GM12891 (cell line): ENCODE measurements at regions not wholly inside any gene's neighbourhood (a gene's known extent, or its start where the extent isn't known, plus 50 kb on each side); places are given as distances from the start of the nearest gene placed in this dataset.

Experiments used
- DNase-seq: peaks from one replicate; pipeline ENCODE4 v3.0.0; 2011; ENCODE audit warnings: low spot score; ENCODE audit not compliant: insufficient read length
- FAIRE-seq: peaks from 2 replicates; lab custom pipeline; 2011; peaks lifted over from hg19 to GRCh38; lab: Jason Lieb, UNC
- PAX5 ChIP-seq: IDR thresholded peaks from 2 replicates; pipeline ENCODE4 v1.6.1; 2011; ENCODE audit warnings: low read length, moderate library complexity, mild to moderate bottlenecking; ENCODE audit not compliant: insufficient read depth, severe bottlenecking
- POLR2A ChIP-seq: IDR thresholded peaks from 2 replicates; pipeline ENCODE4 v1.6.1; 2011; ENCODE audit warnings: low read depth, low read length, control low read depth
- POLR2AphosphoS5 ChIP-seq: IDR thresholded peaks from 2 replicates; pipeline ENCODE4 v1.6.1; 2011; ENCODE audit warnings: low read depth, low read length, control low read depth
- POU2F2 ChIP-seq: IDR thresholded peaks from 2 replicates; pipeline ENCODE4 v1.6.1; 2011; ENCODE audit warnings: low read depth, mild to moderate bottlenecking, control low read depth, low read length, moderate library complexity
- SPI1 ChIP-seq: IDR thresholded peaks from 2 replicates; pipeline ENCODE4 v1.6.1; 2011; ENCODE audit warnings: low read depth, low read length, control low read depth
- TAF1 ChIP-seq: IDR thresholded peaks from 2 replicates; pipeline ENCODE4 v1.6.1; 2011; ENCODE audit warnings: low read depth, low read length, control low read depth

DNA sequence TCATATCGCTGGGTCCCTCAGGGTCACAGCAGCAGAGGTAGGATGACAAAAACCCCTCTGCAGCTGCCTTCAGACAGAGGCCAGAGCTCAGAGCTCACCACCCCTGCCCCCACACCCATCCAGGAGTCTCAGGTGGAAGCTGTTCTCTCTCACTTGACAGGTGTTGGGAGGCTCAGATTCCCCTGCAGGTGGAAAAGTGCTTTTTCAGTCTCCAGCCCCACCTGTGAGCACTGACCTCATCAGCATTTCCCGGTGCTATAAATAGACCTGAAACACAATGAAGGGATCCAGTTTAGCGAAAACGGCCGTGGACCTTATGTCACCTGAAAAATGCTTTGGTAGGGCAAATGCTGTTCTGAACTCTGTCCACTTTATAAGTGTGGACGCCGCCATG, 254.9 kb downstream of the NDUFA10 start:
- FAIRE-seq (no peak), DNase-seq (no peak)
- TF ChIP-seq TAF1, result no peak
- TF ChIP-seq POU2F2, result no peak
- no peak for TF ChIP-seq POLR2A
- no peak for TF ChIP-seq SPI1
- TF ChIP-seq POLR2AphosphoS5, result no peak
- TF ChIP-seq PAX5, result no peak

DNA sequence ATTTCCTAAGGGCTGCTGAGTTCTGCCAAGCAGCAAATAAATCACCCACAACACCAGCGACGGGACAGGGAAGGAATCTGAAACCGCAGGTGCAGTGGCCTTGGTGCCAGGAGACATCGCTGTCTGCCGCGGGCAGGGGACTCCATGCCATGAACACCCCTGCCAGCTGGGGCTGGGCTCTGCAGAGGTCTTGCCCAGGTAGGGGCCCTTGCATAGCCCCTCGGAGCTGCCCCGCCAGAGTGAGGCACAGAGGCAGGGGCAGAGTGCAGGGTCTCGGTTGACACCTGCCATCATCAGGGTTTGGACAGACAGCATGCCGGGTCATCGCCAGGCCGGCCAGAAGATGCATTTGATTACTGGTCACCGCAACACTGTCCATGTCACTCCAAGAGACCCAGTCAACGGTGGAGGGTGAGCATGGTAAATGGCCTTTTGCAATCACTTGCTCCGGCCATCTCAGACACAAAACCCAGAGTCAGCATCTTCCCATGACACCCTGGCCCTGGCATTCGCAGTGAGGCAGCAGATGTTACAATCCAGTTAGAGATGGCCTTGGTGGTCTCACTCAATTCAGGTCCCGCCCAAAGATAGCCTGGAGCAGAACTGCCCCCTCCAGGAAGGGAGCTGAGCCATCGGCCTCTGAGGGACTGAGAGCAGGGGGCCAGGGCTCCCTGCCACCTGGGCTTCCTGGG, 255.4 kb downstream of the NDUFA10 start:
- no peak for DNase-seq
- no peak for FAIRE-seq

DNA sequence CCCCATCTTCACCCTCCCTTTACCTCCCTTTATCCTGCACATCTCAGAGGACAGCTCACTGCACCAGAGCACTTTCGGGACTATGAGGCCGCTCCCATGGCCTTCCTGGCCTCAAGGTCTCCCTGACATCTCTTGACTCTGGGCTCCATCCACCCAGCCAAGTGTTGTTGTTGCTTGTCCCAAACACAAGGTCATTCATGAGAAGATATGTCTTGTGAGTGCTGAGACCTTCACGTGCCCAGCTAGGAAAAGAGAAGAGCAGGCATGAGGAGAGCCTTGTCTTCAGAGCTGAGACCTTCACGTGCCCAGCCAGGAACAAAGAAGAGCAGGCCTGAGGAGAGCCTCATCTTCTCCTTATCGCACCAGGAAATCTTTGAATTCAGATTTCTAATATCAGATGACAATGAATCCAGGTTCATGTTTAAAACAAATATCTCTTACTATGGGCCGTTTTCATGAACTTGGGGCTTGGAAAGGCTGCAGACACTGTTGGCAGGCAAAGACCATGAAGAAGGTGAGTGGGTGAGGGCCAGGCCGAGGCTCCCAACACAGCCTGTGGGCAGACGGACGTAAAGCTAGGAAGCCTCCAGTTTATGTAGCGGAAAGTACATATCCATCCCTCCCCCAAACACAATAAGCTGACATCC, 256.1 kb downstream of the NDUFA10 start:
- DNase-seq (no peak), FAIRE-seq (no peak)
- TF ChIP-seq POLR2AphosphoS5 (no peak), SPI1 (no peak), PAX5 (no peak), TAF1 (no peak), POLR2A (no peak), POU2F2 (no peak)

More for the DNA sequence above, 255.4 kb downstream of the NDUFA10 start:
- no peak for TF ChIP-seq TAF1
- no peak for TF ChIP-seq POLR2A
- TF ChIP-seq SPI1, result no peak

DNA sequence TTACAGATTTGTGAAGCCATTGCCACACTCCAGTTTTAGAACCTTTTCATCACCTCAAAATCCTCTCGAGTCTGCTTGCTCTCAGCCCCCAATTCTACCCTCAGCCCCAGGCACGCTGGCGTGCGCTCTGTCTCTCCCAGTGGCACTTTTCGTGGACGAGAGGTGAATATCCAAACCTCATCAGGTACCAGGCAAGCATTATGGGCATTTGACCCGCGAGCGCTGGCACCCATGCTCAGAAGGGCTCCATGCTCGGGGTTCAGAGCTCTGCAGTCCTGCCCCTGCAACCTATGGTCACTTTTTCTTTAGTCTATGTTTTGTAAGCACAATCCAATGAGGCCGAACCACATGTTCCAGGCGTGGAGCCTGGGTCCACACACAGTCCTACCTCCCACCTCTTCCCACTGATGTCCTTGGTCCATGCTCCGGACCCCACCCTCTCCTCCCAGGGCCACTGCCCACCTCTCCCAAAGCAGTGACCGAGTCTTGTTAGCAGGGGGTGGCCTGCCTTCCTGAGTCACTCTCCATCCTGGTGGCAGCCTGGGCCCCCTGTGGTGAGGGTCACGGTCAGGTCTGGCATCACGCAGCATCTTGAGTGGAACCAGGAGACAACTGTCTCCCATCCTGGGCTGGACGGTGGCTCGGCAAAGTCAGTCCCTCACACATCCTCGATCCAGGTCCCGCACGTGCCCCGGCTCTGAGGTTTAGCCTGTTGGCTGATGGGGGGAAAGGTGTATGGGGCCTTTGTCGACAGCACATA, 256.9 kb downstream of the NDUFA10 start:
- FAIRE-seq (no peak), DNase-seq (no peak)
- no peak for TF ChIP-seq POLR2A

DNA sequence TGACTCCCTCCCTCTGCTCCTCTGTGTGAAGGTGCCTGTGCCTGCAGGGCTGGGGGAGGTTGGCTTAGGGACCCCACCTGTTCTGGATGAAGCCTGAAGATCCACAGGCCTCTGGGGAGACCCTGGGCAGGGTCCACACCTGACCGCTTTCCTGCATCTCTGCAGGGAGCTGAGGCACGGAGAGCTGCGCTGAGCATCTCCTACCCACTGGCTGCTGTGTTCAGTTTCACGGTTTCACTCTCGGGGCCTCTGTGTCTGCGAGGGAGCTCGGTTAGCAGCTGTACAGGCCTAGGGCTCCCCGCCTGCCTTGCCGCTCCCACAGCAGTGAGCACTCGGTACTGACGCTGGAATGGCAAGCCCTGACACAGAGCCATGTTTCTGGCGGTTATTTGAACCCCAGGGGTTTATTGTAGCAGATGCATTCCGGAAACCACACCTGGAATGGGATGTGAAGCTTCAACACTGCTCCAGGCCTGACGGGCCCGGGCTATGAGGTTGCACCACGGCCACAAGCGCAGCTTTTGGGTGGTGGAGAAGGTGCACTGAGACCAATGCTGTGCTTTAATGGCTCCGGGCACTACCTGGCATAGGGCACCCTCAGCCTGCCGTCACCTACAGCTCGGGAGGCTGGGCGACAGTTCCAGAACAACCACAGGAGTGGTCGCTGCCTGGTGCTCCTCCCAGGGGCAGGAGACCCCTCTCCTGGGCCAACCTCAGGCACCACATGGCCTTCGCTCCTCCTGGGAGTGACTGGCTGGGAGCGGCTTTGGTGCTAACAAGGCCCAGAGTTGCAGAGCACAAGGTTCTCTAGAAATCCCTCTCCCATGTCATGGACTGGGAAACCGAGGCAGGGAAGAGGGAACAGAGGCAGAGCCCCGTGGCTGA, 257.9 kb downstream of the NDUFA10 start:
- TF ChIP-seq POLR2A (no peak), POU2F2 (no peak), PAX5 (no peak), SPI1 (no peak), POLR2AphosphoS5 (no peak), TAF1 (no peak)
- FAIRE-seq, result no peak

DNA sequence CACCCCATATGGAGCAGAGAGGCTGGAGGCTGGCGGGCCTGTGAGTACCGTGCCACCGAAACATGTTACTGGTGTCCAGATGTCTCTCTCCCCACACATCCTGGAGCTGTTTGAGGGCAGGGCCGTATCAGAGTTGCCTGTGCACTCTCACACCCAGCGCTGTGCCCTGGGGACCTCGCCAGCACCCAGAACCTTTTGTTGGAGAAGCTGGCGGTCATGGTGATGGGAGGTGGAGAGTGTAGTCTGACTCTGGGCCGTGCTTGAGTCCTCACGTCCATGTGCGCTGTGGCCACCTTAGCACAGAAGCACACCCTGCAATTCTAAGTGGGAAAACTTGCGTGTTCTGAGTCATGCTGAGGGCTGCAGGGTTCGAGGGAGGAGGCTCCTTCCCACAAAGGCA, 259.2 kb downstream of the NDUFA10 start:
- FAIRE-seq, result no peak
- no peak for DNase-seq
- TF ChIP-seq SPI1 (no peak), POLR2A (no peak), POLR2AphosphoS5 (no peak), POU2F2 (no peak), PAX5 (no peak), TAF1 (no peak)

More for the DNA sequence above, 257.9 kb downstream of the NDUFA10 start:
- no peak for DNase-seq

DNA sequence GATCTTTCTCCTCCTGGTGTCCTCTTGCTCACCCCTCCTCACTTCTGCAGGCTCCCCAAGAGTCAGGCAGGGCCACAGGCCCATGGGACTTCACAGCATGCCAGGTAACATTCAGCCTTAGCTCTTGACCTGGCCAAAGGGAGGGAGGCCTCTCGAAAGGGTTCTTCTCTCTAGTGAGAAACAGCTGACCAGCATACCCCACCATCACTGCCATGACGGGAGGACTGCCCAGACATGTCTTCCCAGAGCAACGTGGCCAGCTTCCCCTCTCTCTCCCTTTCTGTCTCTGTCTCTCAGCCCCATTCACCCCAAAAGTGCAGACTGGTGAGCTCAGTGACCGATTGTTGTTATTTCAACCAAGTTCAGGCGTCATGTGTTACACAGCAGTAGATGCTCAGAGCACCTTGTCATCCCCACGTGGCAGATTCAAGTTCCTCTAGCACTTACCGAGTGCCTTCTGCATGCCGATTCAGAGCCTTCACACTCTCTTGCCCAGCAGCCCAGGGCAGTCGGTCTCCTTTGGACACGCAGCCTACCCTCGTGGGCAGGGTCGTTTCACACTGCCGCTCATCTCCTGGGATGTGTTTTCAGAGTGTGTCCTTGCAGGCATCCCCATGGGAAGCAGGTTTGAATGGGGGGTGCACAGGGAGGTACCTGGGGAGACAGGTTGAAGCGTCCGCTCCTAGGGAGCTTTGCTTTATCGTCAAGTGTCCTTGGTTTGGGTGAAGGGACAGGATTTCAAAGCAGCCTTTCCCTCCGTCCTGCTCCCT, 259.9 kb downstream of the NDUFA10 start:
- no peak for FAIRE-seq
- no peak for DNase-seq
- no peak for TF ChIP-seq PAX5

DNA sequence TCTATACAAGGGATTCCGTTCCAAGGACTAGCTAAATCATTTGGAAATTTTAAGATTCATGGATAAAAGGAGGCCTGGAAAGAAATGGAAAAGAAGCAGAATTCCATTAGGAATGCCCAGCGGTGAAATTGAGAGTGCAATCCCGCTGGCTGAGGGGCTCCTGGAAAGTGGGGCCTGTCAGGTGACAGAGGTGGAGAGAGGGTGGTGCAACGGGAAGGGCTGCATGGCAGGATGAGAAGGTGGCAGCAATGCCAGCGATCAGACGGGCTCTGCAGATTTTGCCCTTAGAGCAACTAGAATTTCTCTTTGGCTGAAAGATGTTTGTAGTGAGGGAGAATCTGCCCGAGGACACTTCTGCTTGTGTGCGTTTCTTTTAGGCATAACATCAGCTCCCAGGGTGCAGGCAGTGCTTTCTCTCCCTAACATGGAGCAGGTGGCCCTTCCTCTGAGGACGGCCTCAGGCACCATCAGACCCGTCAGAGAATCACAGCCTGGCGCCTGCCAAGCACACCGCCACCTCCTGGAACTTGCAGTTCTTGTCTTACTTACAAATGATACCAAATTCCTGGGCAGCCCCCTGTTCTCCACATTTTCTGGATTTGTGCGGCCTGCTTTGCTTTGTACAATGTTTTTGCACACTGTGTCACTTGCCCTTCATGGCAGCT, 261.6 kb downstream of the NDUFA10 start:
- TF ChIP-seq POLR2A, result no peak
- TF ChIP-seq POLR2AphosphoS5, result no peak
- TF ChIP-seq TAF1, result no peak
- TF ChIP-seq POU2F2, result no peak
- TF ChIP-seq SPI1, result no peak
- TF ChIP-seq PAX5, result no peak
- FAIRE-seq (no peak), DNase-seq (no peak)
